DND-41 (cell line): ENCODE measurements at regions not wholly inside any gene's neighbourhood (a gene's known extent, or its start where the extent isn't known, plus 50 kb on each side); places are given as distances from the start of the nearest gene placed in this dataset.

Experiments used
- ATAC-seq: fragments of 200-7000 bp; cut with Tn5 transposase; 3 replicates; pipeline ENCODE4 v1.9.1; 2021; ENCODE audit warnings: low read depth; ENCODE audit not compliant: insufficient read depth
- DNase-seq: peaks from one replicate; pipeline ENCODE4 v3.0.0-alpha.2; 2020
- H2AFZ ChIP-seq: 2 replicates; pipeline ENCODE4 v1.6.0; 2012; ENCODE audit warnings: low read depth, low read length
- H3K27ac ChIP-seq: 2 replicates; pipeline ENCODE4 v1.5.1; 2012; ENCODE audit warnings: low read length, inconsistent platforms
- H3K27me3 ChIP-seq: fragments of 200-600 bp; sonication (generic); 2 replicates; pipeline ENCODE4 v1.6.0; 2012; ENCODE audit warnings: low read length, mild to moderate bottlenecking, inconsistent platforms; ENCODE audit not compliant: insufficient read depth, poor library complexity
- H3K36me3 ChIP-seq: 2 replicates; pipeline ENCODE4 v1.5.1; 2012; ENCODE audit warnings: low read length, inconsistent platforms; ENCODE audit not compliant: insufficient read depth
- H3K4me1 ChIP-seq: 2 replicates; pipeline ENCODE4 v1.5.1; 2012; ENCODE audit warnings: mild to moderate bottlenecking, low read length; ENCODE audit not compliant: insufficient read depth
- H3K4me2 ChIP-seq: 2 replicates; pipeline ENCODE4 v1.6.0; 2012; ENCODE audit warnings: mild to moderate bottlenecking, moderate library complexity, low read length, inconsistent platforms; ENCODE audit not compliant: insufficient read depth
- H3K4me3 ChIP-seq, 2 experiments: fragments of 200-600 bp in 1 of 2; shearing (Covaris generic) in 1 of 2; 2 replicates each; pipeline ENCODE4 v1.5.1; 2012 to 2016; ENCODE audit warnings: inconsistent platforms in 2 of 2, low read length in 2 of 2, mild to moderate bottlenecking in 2 of 2, low read depth in 1 of 2, moderate library complexity in 1 of 2
- H3K79me2 ChIP-seq: 2 replicates; pipeline ENCODE4 v1.6.0; 2012; ENCODE audit warnings: low read length, inconsistent platforms; ENCODE audit not compliant: insufficient read depth
- H3K9ac ChIP-seq: 2 replicates; pipeline ENCODE4 v1.6.0; 2012; ENCODE audit warnings: low read depth, mild to moderate bottlenecking, inconsistent platforms, low read length, moderate library complexity
- H3K9me3 ChIP-seq: 2 replicates; pipeline ENCODE4 v1.5.1; 2012; ENCODE audit warnings: low read length, moderate library complexity, mild to moderate bottlenecking, inconsistent platforms; ENCODE audit not compliant: insufficient read depth, severe bottlenecking
- H4K20me1 ChIP-seq: 2 replicates; pipeline ENCODE4 v1.6.0; 2012; ENCODE audit warnings: low read length; ENCODE audit not compliant: insufficient read depth
- EZH2 ChIP-seq: IDR thresholded peaks from 3 replicates; pipeline ENCODE4 v1.6.1; 2012; ENCODE audit warnings: borderline replicate concordance, low read depth, mild to moderate bottlenecking, moderate library complexity, low read length, inconsistent platforms; ENCODE audit not compliant: severe bottlenecking
- TF ChIP-seq, protein P1 (sequence below): IDR thresholded peaks from 2 replicates; pipeline ENCODE4 v1.5.1; 2012; ENCODE audit warnings: borderline replicate concordance, low read length, moderate library complexity, mild to moderate bottlenecking; ENCODE audit not compliant: poor library complexity, severe bottlenecking; ENCODE audit errors: extremely low read depth

DNA sequence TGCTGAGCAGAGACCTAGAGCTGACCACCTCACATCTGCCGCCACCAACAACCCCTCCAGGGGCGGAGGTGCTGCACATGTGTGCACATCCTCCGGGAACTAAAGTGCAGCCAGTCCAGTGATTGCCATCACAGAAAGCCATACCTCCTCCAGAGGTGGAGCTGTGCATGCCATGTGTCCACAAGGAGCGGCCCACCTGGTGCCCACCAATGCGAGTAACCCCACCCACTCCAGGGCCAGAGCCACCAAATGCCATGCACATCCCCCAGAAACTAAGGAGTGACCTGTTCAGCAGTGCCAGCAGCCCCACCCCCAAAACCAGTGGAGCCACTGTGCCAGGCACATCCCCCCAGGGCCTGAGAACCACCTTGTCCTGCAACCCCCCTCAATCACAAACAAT lies 557.9 kb downstream of the UQCRFS1 start:
- no peaks in the 10 kb centered on the region for H3K27me3 ChIP-seq
- no peak overlapping the region for H3K4me3 ChIP-seq
- peaks cover 34% of the 10 kb centered on the region for H3K4me1 ChIP-seq
- no peak overlapping the region for H3K4me2 ChIP-seq
- H3K79me2 ChIP-seq: no peaks in the 10 kb centered on the region
- H3K27ac ChIP-seq: no peak overlapping the region
- no peak for ATAC-seq
- TF ChIP-seq, protein P1, sequence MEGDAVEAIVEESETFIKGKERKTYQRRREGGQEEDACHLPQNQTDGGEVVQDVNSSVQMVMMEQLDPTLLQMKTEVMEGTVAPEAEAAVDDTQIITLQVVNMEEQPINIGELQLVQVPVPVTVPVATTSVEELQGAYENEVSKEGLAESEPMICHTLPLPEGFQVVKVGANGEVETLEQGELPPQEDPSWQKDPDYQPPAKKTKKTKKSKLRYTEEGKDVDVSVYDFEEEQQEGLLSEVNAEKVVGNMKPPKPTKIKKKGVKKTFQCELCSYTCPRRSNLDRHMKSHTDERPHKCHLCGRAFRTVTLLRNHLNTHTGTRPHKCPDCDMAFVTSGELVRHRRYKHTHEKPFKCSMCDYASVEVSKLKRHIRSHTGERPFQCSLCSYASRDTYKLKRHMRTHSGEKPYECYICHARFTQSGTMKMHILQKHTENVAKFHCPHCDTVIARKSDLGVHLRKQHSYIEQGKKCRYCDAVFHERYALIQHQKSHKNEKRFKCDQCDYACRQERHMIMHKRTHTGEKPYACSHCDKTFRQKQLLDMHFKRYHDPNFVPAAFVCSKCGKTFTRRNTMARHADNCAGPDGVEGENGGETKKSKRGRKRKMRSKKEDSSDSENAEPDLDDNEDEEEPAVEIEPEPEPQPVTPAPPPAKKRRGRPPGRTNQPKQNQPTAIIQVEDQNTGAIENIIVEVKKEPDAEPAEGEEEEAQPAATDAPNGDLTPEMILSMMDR: no peak
- TF ChIP-seq EZH2: no peak
- H4K20me1 ChIP-seq: no peaks in the 10 kb centered on the region
- H3K9me3 ChIP-seq: peaks cover 15% of the 10 kb centered on the region
- no peaks in the 10 kb centered on the region for H3K36me3 ChIP-seq
- no peak for DNase-seq
- H2AFZ ChIP-seq: no peak overlapping the region
- no peak overlapping the region for H3K9ac ChIP-seq

DNA sequence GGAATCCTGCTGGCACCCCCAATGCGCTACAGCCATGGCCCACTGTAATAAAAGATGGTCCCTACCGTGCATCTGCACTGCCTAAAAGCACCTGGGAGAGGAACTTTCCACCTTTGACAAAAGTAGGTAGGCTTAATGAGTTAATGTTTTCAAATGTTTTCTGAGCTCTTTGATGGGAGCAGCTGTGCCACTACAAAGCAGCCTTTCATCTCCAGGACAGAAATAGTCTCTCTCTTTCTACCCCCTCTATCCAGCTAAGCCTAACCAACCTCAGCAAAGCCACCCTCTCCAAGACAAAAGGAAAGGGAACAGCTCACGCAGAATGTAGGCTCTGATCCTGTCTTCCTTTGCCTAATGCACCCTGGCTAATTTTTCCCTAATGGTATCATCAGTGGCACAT lies 560.2 kb downstream of the UQCRFS1 start:
- DNase-seq: peak; percentile 14
- Histone ChIP-seq H3K9ac (no peak overlapping the region), H3K4me3 (no peak overlapping the region), H4K20me1 (no peaks in the 10 kb centered on the region), H3K27ac (peak overlapping the region; percentile 62), H3K36me3 (no peaks in the 10 kb centered on the region), H3K4me2 (peak overlapping the region; percentile 37), H3K4me1 (peaks cover 34% of the 10 kb centered on the region), H3K9me3 (peaks cover 1% of the 10 kb centered on the region), H3K79me2 (no peaks in the 10 kb centered on the region), H3K27me3 (no peaks in the 10 kb centered on the region), H2AFZ (no peak overlapping the region)
- ATAC-seq: peak; percentile 93
- TF ChIP-seq, protein P1: no peak
- no peak for TF ChIP-seq EZH2

DNA sequence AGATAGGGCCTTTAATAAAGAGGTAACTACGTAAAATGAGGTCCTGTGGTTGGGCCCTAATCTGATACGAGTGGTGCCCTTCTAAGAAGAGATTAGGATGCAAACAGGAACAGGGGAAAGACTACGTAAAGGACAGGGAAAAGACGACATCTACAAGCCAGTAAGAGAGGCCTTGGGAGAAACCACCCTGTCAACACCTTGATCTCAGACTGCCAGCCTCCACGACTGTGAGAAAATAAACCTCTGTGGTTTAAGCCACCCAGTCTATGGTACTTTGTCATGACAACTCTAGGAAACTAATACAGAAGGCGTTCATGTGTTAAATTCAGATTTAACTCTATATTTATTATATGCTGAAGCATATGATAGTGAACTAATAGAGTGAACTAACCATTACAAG lies 566.3 kb downstream of the UQCRFS1 start:
- no peaks in the 10 kb centered on the region for H4K20me1 ChIP-seq
- H3K36me3 ChIP-seq: no peaks in the 10 kb centered on the region
- H3K4me3 ChIP-seq: no peak overlapping the region
- no peak overlapping the region for H3K4me2 ChIP-seq
- H3K4me1 ChIP-seq: no peaks in the 10 kb centered on the region
- H3K9me3 ChIP-seq: no peaks in the 10 kb centered on the region
- ATAC-seq: no peak
- no peak overlapping the region for H3K27ac ChIP-seq
- TF ChIP-seq EZH2: no peak
- TF ChIP-seq, protein P1: no peak
- H3K27me3 ChIP-seq: no peaks in the 10 kb centered on the region
- no peak overlapping the region for H3K9ac ChIP-seq
- no peaks in the 10 kb centered on the region for H3K79me2 ChIP-seq
- H2AFZ ChIP-seq: no peak overlapping the region
- no peak for DNase-seq

DNA sequence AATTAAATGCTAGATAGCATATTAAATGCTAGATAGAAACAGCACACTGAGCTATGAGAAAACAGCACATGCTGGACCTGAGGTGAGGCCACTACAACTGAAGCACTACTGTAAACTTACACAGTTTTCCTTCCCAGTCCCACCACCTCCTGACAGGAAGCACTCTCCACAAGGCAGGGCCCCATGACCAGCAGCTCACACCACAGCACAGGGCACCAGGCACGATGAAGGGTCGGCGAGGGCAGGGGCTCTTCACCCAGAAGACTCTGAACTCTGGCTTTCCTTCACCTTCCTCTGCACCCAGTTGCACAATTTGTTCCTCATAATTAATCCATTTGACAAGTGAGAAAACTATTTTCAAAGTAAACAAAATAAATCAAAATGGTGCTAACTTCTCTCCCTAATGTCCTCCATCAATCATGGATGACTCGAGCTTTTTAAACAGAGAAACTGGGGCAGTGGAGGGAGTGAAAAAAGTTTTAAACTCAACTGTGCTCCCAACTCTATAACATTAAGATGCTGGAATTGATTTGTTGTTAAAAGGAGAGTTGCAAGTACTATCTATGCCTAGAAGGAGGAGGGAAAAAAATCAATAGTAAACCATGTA lies 568.7 kb downstream of the UQCRFS1 start:
- Histone ChIP-seq H3K27ac (no peak overlapping the region), H3K4me3 (no peak overlapping the region), H3K9ac (no peak overlapping the region), H3K27me3 (no peaks in the 10 kb centered on the region), H3K36me3 (no peaks in the 10 kb centered on the region), H4K20me1 (no peaks in the 10 kb centered on the region), H3K4me2 (no peak overlapping the region), H3K9me3 (no peaks in the 10 kb centered on the region), H2AFZ (no peak overlapping the region), H3K4me1 (peaks cover under 1% of the 10 kb centered on the region), H3K79me2 (no peaks in the 10 kb centered on the region)
- TF ChIP-seq, protein P1: no peak
- TF ChIP-seq EZH2: no peak
- DNase-seq (no peak), ATAC-seq (no peak)
